ENCODE measurements at regions not wholly inside any gene's neighbourhood (a gene's known extent, or its start where the extent isn't known, plus 50 kb on each side); places are given as distances from the start of the nearest gene placed in this dataset.

GRCh38 chr2:75328156-75328555 lies 128.8 kb upstream of the TACR1 start:
- no peak overlapping the region for H3K4me3 ChIP-seq (ENCODE audit: low read depth, low read length)
- DNase-seq (ENCODE audit: low read depth): no peak
- TF ChIP-seq CTCF (IDR thresholded peaks at IDR 0.05; ENCODE audit: low read depth, low read length) (no peak), MYC (IDR thresholded peaks at IDR 0.05; ENCODE audit: low read depth, low read length) (no peak)

- no peak overlapping the region for H3K4me3 ChIP-seq (ENCODE audit: low read depth, low read length)
- no peak for TF ChIP-seq POLR2A (IDR thresholded peaks at IDR 0.05; ENCODE audit: extremely low read depth, insufficient read length)
- no peak for DNase-seq (ENCODE audit: low read depth)
Observed at GRCh38 chr2:75327334-75327733, 128.0 kb upstream of the TACR1 start.

- no peak overlapping the region for H3K4me3 ChIP-seq (ENCODE audit: low read depth, low read length)
- DNase-seq (ENCODE audit: low read depth): no peak
- TF ChIP-seq POLR2A (IDR thresholded peaks at IDR 0.05; ENCODE audit: extremely low read depth, insufficient read length): no peak
- TF ChIP-seq MAX (IDR thresholded peaks at IDR 0.05; ENCODE audit: low read depth, low read length): no peak
Observed at GRCh38 chr2:75326645-75327044, 127.3 kb upstream of the TACR1 start.

GRCh38 chr2:75325594-75325993 lies 126.3 kb upstream of the TACR1 start:
- no peak overlapping the region for H3K4me3 ChIP-seq (ENCODE audit: low read depth, low read length)
- no peak for DNase-seq (ENCODE audit: low read depth)
- TF ChIP-seq MYC (IDR thresholded peaks at IDR 0.05; ENCODE audit: low read depth, low read length): no peak
- TF ChIP-seq CTCF (IDR thresholded peaks at IDR 0.05; ENCODE audit: low read depth, low read length): no peak
- TF ChIP-seq POLR2A (IDR thresholded peaks at IDR 0.05; ENCODE audit: extremely low read depth, insufficient read length): no peak
- no peak for TF ChIP-seq MAX (IDR thresholded peaks at IDR 0.05; ENCODE audit: low read depth, low read length)

GRCh38 chr2:75324861-75325284 lies 125.6 kb upstream of the TACR1 start:
- TF ChIP-seq POLR2A (IDR thresholded peaks at IDR 0.05; ENCODE audit: extremely low read depth, insufficient read length) (no peak), MAX (IDR thresholded peaks at IDR 0.05; ENCODE audit: low read depth, low read length) (no peak), CTCF (IDR thresholded peaks at IDR 0.05; ENCODE audit: low read depth, low read length) (no peak), MYC (IDR thresholded peaks at IDR 0.05; ENCODE audit: low read depth, low read length) (no peak)
- no peak for DNase-seq (ENCODE audit: low read depth)
- no peak overlapping the region for H3K4me3 ChIP-seq (ENCODE audit: low read depth, low read length)

GRCh38 chr2:75324141-75324540 lies 124.8 kb upstream of the TACR1 start:
- no peak overlapping the region for H3K4me3 ChIP-seq (ENCODE audit: low read depth, low read length)
- DNase-seq (ENCODE audit: low read depth): no peak
- TF ChIP-seq MYC (IDR thresholded peaks at IDR 0.05; ENCODE audit: low read depth, low read length) (no peak), MAX (IDR thresholded peaks at IDR 0.05; ENCODE audit: low read depth, low read length) (no peak), CTCF (IDR thresholded peaks at IDR 0.05; ENCODE audit: low read depth, low read length) (no peak), POLR2A (IDR thresholded peaks at IDR 0.05; ENCODE audit: extremely low read depth, insufficient read length) (no peak)

GRCh38 chr2:75321599-75321922 lies 122.2 kb upstream of the TACR1 start:
- DNase-seq (ENCODE audit: low read depth): no peak
- TF ChIP-seq CTCF (IDR thresholded peaks at IDR 0.05; ENCODE audit: low read depth, low read length): no peak
- no peak for TF ChIP-seq POLR2A (IDR thresholded peaks at IDR 0.05; ENCODE audit: extremely low read depth, insufficient read length)
- no peak for TF ChIP-seq MYC (IDR thresholded peaks at IDR 0.05; ENCODE audit: low read depth, low read length)
- no peak for TF ChIP-seq MAX (IDR thresholded peaks at IDR 0.05; ENCODE audit: low read depth, low read length)
- H3K4me3 ChIP-seq (ENCODE audit: low read depth, low read length): no peak overlapping the region
